Endothelial cell of umbilical vein (primary cell): ENCODE measurements at regions not wholly inside any gene's neighbourhood (a gene's known extent, or its start where the extent isn't known, plus 50 kb on each side); places are given as distances from the start of the nearest gene placed in this dataset.

Source experiments
- BruUV-seq: library from RNA; stranded (reverse); fragments of 400-500 nt; replicated peaks from 2 replicates; lab custom pipeline; 2021; lab: Mats Ljungman, UMichigan
- CTCF ChIA-PET: fragments of 300-600, 350-600 bp; sonication (Branson Sonifier 250); formaldehyde crosslinking; loops from one replicate; lab custom pipeline; 2021; ENCODE audit warnings: antibody characterized with exemption, inconsistent platforms; lab: Charles Lee
- POLR2A ChIA-PET: fragments of 300-600, 350-600 bp; sonication (Branson Sonifier 250); formaldehyde crosslinking; loops from one replicate; lab custom pipeline; 2021; ENCODE audit warnings: antibody characterized with exemption, inconsistent platforms; lab: Charles Lee
- DNase-seq: peaks from one replicate; pipeline ENCODE4 v3.0.0-alpha.2; 2011; ENCODE audit warnings: low read depth, low spot score
- FAIRE-seq: peaks from 2 replicates; lab custom pipeline; 2011; peaks lifted over from hg19 to GRCh38; lab: Jason Lieb, UNC
- H2AFZ ChIP-seq: 2 replicates; pipeline ENCODE4 v1.6.0; 2012; ENCODE audit warnings: low read depth, low read length, control low read depth, inconsistent platforms
- H3K27ac ChIP-seq: 2 replicates; pipeline ENCODE4 v1.5.1; 2011; ENCODE audit warnings: low read depth, mild to moderate bottlenecking, control low read depth, low read length, moderate library complexity; ENCODE audit not compliant: insufficient read depth
- H3K27me3 ChIP-seq, 2 experiments: 2 replicates each; pipeline versions ENCODE4 v1.6.0 to v1.6.1; 2011; ENCODE audit warnings: low read length in 2 of 2, mixed read lengths in 1 of 2; ENCODE audit not compliant: control insufficient read depth in 2 of 2, insufficient read depth in 2 of 2
- H3K36me3 ChIP-seq, 2 experiments: 2 replicates in 1 of 2; 3 replicates in 1 of 2; pipeline ENCODE4 v1.5.1; 2011; ENCODE audit warnings: low read length in 2 of 2, mild to moderate bottlenecking in 1 of 2, moderate library complexity in 1 of 2; ENCODE audit not compliant: control insufficient read depth in 2 of 2, insufficient read depth in 2 of 2; ENCODE audit errors: extremely low read depth in 1 of 2
- H3K4me1 ChIP-seq: 3 replicates; pipeline ENCODE4 v1.5.1; 2011; ENCODE audit warnings: mild to moderate bottlenecking, low read length; ENCODE audit not compliant: control insufficient read depth, insufficient read depth; ENCODE audit errors: extremely low read depth
- H3K4me2 ChIP-seq: 2 replicates; pipeline ENCODE4 v1.6.1; 2011; ENCODE audit warnings: low read length, control low read depth, mixed read lengths; ENCODE audit not compliant: insufficient read depth
- H3K4me3 ChIP-seq, 3 experiments: fragments of 200-600 bp in 1 of 3; sonication (generic), shearing (Covaris generic) in 1 of 3; replicated peaks in 1 of 3; 2 replicates each; pipeline ENCODE4 v1.5.1; 2011 to 2016; ENCODE audit warnings: control low read depth in 3 of 3, low read length in 3 of 3, mild to moderate bottlenecking in 2 of 3, inconsistent platforms in 1 of 3, low read depth in 1 of 3, moderate library complexity in 1 of 3; ENCODE audit not compliant: insufficient read depth in 1 of 3
- H3K79me2 ChIP-seq: 2 replicates; pipeline ENCODE4 v1.6.0; 2012; ENCODE audit warnings: low read length, inconsistent platforms; ENCODE audit not compliant: control insufficient read depth, insufficient read depth
- H3K9ac ChIP-seq: replicated peaks from 2 replicates; pipeline ENCODE3; 2011; ENCODE audit warnings: low read length, control low read depth; ENCODE audit not compliant: insufficient read depth; ENCODE audit errors: extremely low read depth
- H3K9me1 ChIP-seq: replicated peaks from 3 replicates; pipeline ENCODE4 v1.6.0; 2011; ENCODE audit warnings: mild to moderate bottlenecking, low read length; ENCODE audit not compliant: control insufficient read depth, insufficient read depth; ENCODE audit errors: extremely low read depth
- H3K9me3 ChIP-seq: replicated peaks from 2 replicates; pipeline ENCODE4 v1.5.1; 2012; ENCODE audit warnings: low read length, inconsistent platforms; ENCODE audit not compliant: control insufficient read depth, insufficient read depth
- H4K20me1 ChIP-seq: replicated peaks from 2 replicates; pipeline ENCODE3; 2011; ENCODE audit warnings: mild to moderate bottlenecking, low read length; ENCODE audit not compliant: control insufficient read depth, insufficient read depth; ENCODE audit errors: extremely low read depth
- EZH2 ChIP-seq: IDR thresholded peaks from 2 replicates; pipeline ENCODE4 v1.6.1; 2012; ENCODE audit warnings: borderline replicate concordance, low read depth, mild to moderate bottlenecking, moderate library complexity, low read length, inconsistent platforms; ENCODE audit not compliant: severe bottlenecking
- FOS ChIP-seq: IDR thresholded peaks from 2 replicates; pipeline ENCODE4 v1.6.1; 2011; ENCODE audit warnings: mild to moderate bottlenecking, low read length, moderate library complexity, borderline replicate concordance; ENCODE audit not compliant: insufficient read depth
- GATA2 ChIP-seq: IDR thresholded peaks from 2 replicates; pipeline ENCODE4 v1.7.0; 2011; ENCODE audit warnings: low read depth, mild to moderate bottlenecking, moderate library complexity, mixed read lengths, low read length; ENCODE audit not compliant: insufficient read length, insufficient read depth
- JUN ChIP-seq: IDR thresholded peaks from 2 replicates; pipeline ENCODE4 v1.6.1; 2011; ENCODE audit warnings: borderline replicate concordance, low read depth; ENCODE audit not compliant: insufficient read length, insufficient read depth
- MYC ChIP-seq: IDR thresholded peaks from one replicate; pipeline ENCODE4 v1.6.1; 2011; ENCODE audit warnings: mild to moderate bottlenecking, low read depth, low read length
- POLR2A ChIP-seq: IDR thresholded peaks from 2 replicates; pipeline ENCODE4 v1.6.1; 2012; ENCODE audit warnings: low read depth, mild to moderate bottlenecking, control low read depth, low read length
- POLR2AphosphoS5 ChIP-seq: IDR thresholded peaks from 2 replicates; pipeline ENCODE4 v1.6.1; 2012; ENCODE audit warnings: low read depth, mild to moderate bottlenecking, control low read depth, low read length, moderate library complexity; ENCODE audit not compliant: insufficient read depth
- dilution Hi-C: fragments of 300-500 bp; cut with MboI; formaldehyde crosslinking; loops from one replicate; pipeline ENCODE4 v1.15.0; 2019; ENCODE audit warnings: low sequenced_read_pairs; ENCODE audit not compliant: extremely low pct_ligation_motif_present
- intact Hi-C: fragments of 100-400 bp; cut with micrococcal nuclease; formaldehyde crosslinking; loops from one replicate; pipeline ENCODE4 v1.10.0; 2022
- TF ChIP-seq, protein P1 (sequence below): IDR thresholded peaks from 2 replicates; pipeline ENCODE4 v1.6.1; 2011; ENCODE audit not compliant: insufficient read depth, insufficient read length
- TF ChIP-seq, protein P2 (sequence below), 2 donors: IDR thresholded peaks; 1 replicate in 1 of 2; 2 replicates in 1 of 2; pipeline ENCODE4 v1.5.1; 2011; ENCODE audit warnings: low read length in 2 of 2, mild to moderate bottlenecking in 2 of 2, moderate library complexity in 2 of 2, control low read depth in 1 of 2, inconsistent platforms in 1 of 2, low read depth in 1 of 2; ENCODE audit not compliant: insufficient read depth in 1 of 2; ENCODE audit errors: extremely low read depth in 1 of 2

DNA sequence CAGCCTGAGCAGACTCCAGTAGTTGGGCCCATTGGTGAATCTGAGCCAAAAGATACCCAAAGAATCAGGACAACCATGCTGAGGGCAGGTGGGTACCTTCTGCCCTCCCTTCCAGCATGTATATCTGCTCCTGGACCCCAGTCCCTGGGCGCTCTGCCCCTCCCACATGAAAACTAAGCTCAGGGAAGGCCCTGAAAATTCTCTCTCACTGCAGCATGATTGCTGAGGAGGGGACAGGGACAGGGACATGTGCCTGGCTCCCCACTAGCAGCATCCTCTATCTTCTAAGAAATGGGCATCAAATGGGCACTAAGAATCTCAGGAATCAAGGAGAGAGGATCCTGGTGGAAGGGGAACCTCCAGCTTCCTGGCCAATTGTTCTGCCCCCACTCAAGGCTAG is 446.0 kb downstream of the MATN1 start:
- no peak overlapping the region for H2AFZ ChIP-seq
- H3K9ac ChIP-seq = no peak overlapping the region
- ChIA-PET CTCF (no interaction called here), POLR2A (no interaction called here)
- no peak for FAIRE-seq
- H3K36me3 ChIP-seq = no peaks in the 10 kb centered on the region
- H3K9me3 ChIP-seq = no peaks in the 10 kb centered on the region
- H3K4me2 ChIP-seq = no peak overlapping the region
- no peaks in the 10 kb centered on the region for H3K79me2 ChIP-seq
- intact Hi-C loops = no loop called here
- no peak overlapping the region for H3K4me3 ChIP-seq
- no peaks in the 10 kb centered on the region for H3K9me1 ChIP-seq
- no peaks in the 10 kb centered on the region for H3K4me1 ChIP-seq
- BruUV-seq = no TSS peak
- TF ChIP-seq MYC (no peak), GATA2 (no peak), POLR2AphosphoS5 (no peak), JUN (no peak), POLR2A (no peak), EZH2 (no peak), FOS (no peak)
- TF ChIP-seq, protein P1, sequence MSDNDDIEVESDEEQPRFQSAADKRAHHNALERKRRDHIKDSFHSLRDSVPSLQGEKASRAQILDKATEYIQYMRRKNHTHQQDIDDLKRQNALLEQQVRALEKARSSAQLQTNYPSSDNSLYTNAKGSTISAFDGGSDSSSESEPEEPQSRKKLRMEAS = no peak
- TF ChIP-seq, protein P2, sequence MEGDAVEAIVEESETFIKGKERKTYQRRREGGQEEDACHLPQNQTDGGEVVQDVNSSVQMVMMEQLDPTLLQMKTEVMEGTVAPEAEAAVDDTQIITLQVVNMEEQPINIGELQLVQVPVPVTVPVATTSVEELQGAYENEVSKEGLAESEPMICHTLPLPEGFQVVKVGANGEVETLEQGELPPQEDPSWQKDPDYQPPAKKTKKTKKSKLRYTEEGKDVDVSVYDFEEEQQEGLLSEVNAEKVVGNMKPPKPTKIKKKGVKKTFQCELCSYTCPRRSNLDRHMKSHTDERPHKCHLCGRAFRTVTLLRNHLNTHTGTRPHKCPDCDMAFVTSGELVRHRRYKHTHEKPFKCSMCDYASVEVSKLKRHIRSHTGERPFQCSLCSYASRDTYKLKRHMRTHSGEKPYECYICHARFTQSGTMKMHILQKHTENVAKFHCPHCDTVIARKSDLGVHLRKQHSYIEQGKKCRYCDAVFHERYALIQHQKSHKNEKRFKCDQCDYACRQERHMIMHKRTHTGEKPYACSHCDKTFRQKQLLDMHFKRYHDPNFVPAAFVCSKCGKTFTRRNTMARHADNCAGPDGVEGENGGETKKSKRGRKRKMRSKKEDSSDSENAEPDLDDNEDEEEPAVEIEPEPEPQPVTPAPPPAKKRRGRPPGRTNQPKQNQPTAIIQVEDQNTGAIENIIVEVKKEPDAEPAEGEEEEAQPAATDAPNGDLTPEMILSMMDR (IDR thresholded peaks at IDR 0.05; ENCODE audit: extremely low read depth in 1 of 2, insufficient read depth in 1 of 2, low read depth in 1 of 2, low read length in 2 of 2) = no peak
- no peaks in the 10 kb centered on the region for H3K27me3 ChIP-seq
- DNase-seq = no peak
- dilution Hi-C loops = no loop called here
- no peak overlapping the region for H3K27ac ChIP-seq
- no peaks in the 10 kb centered on the region for H4K20me1 ChIP-seq
